Activated naive CD4-positive, alpha-beta T cell treated with anti-CD3 and anti-CD28 coated beads, Interleukin-2, amount 50 U/mL, for 72 hours (primary cell): ENCODE measurements at regions not wholly inside any gene's neighbourhood (a gene's known extent, or its start where the extent isn't known, plus 50 kb on each side); places are given as distances from the start of the nearest gene placed in this dataset.

Experiments used
- ATAC-seq, 2 donors: fragments of 150-1000 bp; cut with Tn5 transposase; 2 replicates each; pipeline ENCODE4 v1.10.0; 2021; ENCODE audit warnings: mild to moderate bottlenecking in 2 of 2, moderate library complexity in 2 of 2
- DNase-seq, 2 donors: peaks; one replicate each; pipeline ENCODE4 v3.0.0; 2021 to 2022; ENCODE audit warnings: low spot score in 2 of 2
- H3K27ac Mint-ChIP-seq, 2 donors: one replicate each; pipeline ENCODE4 v1.8.0; 2022; ENCODE audit warnings: mild to moderate bottlenecking in 2 of 2, mixed read lengths in 2 of 2
- H3K36me3 Mint-ChIP-seq, 2 donors: one replicate each; pipeline ENCODE4 v1.8.0; 2022; ENCODE audit warnings: mixed read lengths in 2 of 2
- H3K9me3 Mint-ChIP-seq, 2 donors: one replicate each; pipeline ENCODE4 v1.8.0; 2022; ENCODE audit warnings: mixed read lengths in 2 of 2

DNA sequence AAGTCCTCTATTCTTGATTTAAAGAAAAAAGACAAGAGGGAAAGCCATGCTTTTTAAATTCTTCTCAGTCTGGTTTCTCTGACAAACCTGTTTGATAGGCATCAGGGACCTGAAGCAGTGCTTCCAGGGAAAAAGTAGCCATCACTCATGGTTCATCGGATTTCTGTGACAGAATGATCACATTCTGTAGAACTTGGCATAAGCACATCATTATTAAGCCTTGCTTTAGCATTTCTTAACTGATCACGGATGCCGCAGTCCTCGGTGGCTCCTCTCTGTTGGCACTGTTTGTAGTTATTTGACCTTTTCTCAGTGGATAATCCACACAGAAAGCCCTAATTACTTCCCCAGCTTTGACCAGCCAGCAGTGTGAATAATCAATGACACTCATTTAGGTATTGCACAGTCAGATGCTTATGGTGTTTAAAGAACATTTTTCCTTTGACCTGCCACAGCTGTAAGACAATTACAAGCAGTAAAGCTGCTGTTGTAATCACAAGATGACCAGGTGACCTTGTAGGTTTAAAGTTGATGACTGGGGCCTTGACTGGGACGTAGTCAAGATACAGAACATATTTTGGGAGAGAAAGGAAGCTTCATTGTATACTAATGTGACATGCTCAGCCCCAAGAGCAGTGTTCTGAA is 64.4 kb upstream of the SKAP2 start:
- Mint-ChIP-seq H3K9me3 (peaks cover 0 to 8% of the 10 kb centered on the region in 2 donors), H3K36me3 (peaks cover 6% of the 10 kb centered on the region in 2 donors), H3K27ac (no peak overlapping the region)
- no peak for ATAC-seq
- DNase-seq: no peak

DNA sequence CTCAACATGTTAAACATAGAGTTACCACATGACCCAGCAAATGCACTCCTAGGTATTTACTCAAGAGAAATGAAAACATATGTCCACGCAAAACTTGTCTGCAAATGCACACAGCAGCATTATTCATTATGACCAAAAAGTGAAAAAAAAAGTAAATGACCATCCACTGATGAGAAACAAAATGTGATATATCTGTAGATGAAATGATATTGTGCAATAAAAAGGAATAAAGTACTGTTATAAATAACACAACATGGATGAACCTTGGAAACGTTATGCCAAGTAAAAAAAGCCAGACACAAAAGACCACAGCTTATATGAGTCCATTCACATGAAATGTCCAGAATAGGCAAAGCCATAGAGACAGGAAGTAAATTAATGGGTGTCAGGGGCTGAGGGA is 61.4 kb upstream of the SKAP2 start:
- no peaks in the 10 kb centered on the region for H3K36me3 Mint-ChIP-seq
- no peak for ATAC-seq
- H3K9me3 Mint-ChIP-seq: no peaks in the 10 kb centered on the region
- no peak for DNase-seq
- no peak overlapping the region for H3K27ac Mint-ChIP-seq

DNA sequence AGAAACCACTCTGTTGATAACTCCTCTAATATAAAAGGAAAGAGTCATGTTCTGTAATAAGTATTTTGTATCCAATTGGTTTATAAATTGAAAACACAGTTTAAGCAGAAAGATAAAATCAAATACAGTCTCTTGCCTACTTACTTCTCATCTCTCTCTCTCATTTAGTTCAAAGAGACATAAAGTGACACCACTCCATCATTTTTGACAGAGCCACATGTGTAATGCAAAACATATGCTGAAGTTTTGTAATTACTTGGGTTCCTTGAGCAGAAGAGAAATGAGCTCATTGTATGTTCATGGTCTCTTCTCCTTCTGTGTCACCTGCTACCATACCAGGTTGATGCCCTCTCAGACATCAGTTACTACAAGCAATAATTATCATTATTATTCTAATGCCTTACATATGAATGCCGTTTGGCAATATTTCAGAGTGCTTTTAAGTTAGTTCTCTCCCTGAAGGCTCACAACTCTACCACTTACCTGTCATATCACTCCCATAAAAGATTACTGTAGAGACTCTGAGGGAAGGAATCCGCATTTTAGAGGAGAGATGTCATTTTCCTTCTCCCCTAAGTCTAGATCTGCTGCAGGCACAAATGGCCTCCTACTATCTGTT is 59.9 kb upstream of the SKAP2 start:
- Mint-ChIP-seq H3K27ac (peak overlapping the region in 1 of 2 donors; percentile 30), H3K36me3 (no peaks in the 10 kb centered on the region), H3K9me3 (no peaks in the 10 kb centered on the region)
- ATAC-seq (no peak), DNase-seq (no peak)

DNA sequence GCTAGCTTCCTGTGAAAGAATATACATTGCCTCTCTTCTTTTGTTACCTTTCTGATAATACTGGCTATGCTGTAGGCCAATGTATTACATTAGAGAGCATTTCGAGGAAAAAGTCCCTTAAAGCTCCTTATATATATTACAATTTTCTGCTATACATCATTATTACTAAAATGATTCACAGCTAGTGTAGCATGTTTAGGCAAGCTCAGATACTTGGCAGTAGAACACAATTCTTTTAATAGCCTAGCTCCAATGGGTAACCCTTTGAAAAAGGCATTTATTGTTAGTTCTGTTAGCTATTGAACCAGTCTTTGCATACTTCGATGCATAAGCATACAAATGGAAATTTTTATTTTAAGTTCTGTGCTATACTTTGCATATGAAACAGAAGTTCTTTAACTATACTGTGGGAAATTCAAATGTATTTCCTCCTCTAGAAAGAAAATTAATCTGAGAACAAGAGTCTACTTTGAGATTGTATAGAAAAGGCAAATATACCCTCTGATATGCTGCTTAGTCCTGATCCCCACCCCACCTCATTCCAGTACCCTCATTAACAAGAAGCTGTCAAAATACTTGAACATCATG is 55.6 kb upstream of the SKAP2 start:
- no peak for ATAC-seq
- H3K36me3 Mint-ChIP-seq: no peaks in the 10 kb centered on the region
- H3K27ac Mint-ChIP-seq: no peak overlapping the region
- DNase-seq: no peak
- no peaks in the 10 kb centered on the region for H3K9me3 Mint-ChIP-seq

DNA sequence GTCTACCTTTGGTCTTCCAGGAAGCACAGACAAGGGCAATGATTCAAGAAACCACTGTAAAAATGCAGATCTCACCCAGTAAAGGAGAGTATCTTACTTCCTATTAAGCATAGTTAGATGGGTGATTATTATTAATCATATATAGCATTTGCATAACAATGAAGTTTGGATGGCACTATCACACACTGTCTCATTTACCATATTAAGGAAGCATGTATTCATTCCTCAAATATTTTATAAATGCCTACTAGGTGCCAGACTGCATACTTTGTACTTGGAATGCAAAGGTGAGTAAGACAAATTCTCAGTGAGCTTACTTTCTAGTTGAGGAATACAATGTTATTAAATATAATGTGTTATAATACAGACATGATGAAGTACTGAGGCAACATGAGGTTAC is 53.9 kb upstream of the SKAP2 start:
- Mint-ChIP-seq H3K36me3 (no peaks in the 10 kb centered on the region), H3K9me3 (no peaks in the 10 kb centered on the region), H3K27ac (no peak overlapping the region)
- no peak for ATAC-seq
- no peak for DNase-seq

DNA sequence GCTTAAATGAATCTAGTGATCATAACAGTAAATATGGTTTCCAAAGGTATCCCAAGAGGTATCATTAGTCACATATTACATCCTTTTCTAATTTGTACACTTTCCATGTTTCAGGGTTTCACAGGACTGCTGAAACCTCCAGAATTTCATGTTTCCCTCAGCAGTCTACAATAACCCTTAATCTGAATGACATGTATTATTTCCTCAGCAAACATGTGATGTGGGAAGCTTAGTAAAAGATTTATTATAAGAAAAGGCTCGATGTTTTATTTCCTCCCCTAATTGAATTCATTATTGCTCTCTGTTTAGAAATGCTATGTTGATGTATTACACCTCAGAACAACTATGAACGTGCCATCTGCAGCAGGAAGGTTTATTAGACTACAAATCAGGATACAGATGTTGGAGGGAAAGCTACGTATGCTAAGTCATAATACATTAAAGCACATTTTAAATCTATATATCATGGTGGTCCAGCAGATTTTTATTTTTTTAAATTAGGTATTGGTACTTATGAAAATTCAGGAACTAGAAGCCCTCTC is 52.5 kb upstream of the SKAP2 start:
- no peak overlapping the region for H3K27ac Mint-ChIP-seq
- DNase-seq (no peak), ATAC-seq (no peak)
- H3K36me3 Mint-ChIP-seq: no peaks in the 10 kb centered on the region
- H3K9me3 Mint-ChIP-seq: no peaks in the 10 kb centered on the region

DNA sequence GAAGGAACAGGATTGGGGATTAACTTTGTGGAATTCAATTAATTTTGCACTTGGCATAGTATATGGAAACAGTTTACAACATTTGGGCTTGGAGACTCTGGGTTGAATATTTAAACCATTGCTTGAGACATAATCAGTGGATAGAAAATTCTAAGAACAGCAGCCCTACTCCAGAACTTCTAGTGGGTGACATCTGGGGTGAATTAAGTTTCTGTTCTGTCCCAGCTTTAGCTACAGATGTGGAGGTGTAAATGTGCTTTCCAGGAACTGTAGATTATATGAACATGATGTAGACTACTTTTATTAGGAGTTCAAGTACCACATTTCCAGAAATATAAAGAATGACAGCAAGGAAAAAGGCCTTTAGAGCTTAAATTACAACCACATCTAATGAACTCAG is 51.9 kb upstream of the SKAP2 start:
- Mint-ChIP-seq H3K9me3 (no peaks in the 10 kb centered on the region), H3K36me3 (no peaks in the 10 kb centered on the region), H3K27ac (no peak overlapping the region)
- DNase-seq (no peak), ATAC-seq (no peak)
